ENCODE measurements at regions not wholly inside any gene's neighbourhood (a gene's known extent, or its start where the extent isn't known, plus 50 kb on each side); places are given as distances from the start of the nearest gene placed in this dataset.

DNA sequence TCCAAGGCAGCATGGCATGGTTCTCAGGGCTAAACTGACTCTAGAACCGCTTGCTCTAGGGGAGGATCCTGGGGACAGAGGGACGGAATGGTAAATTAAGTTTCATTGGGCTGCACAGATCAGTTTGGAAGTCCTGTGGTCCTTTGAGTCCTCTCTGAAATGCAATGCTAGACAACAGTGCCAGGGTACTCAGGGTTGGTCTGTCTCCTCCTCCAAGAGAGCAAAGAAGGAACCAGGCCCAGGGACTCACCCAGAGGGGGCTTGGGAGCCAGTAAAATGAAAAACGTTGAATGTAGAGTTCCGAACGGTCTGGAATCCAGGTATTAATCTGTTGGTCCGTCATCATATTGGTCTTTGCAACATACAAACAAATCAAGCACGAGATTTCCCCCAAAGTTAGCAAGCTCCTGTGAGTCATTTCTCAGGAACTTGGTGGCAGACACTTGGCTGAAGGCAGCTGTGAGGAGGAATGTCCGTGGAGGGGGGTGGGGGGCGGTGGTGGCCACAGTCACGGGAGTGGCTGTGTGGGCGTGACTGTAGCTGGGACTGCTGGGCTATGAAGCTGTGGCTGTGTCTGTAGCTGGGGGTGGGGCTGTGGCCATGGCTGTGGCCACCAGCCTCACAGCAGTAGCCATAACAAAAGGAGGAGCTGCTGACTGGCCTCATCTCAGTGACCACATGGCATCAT lies 361.0 kb downstream of the SHQ1 start:
- DNase-seq: peak; percentile 74

DNA sequence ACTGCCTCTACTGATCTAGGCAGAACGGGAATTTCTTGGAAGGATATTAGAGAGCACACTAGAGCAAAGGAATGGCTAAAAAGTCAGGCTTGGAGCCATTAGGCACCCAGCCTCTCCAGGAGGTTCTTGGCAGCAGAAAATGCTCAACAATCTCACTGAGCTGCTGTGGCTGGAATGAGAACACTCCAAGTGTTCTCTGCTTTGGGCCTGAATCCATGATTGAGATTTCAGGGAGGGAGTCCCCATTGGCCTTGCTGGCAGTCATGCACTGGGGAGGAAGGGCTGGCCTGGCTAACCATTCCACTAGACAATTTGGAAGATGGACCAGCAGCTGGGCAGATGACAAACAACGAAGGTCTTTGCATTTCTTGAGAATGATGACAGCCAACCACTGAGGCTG lies 362.6 kb downstream of the SHQ1 start:
- no peak for DNase-seq

DNA sequence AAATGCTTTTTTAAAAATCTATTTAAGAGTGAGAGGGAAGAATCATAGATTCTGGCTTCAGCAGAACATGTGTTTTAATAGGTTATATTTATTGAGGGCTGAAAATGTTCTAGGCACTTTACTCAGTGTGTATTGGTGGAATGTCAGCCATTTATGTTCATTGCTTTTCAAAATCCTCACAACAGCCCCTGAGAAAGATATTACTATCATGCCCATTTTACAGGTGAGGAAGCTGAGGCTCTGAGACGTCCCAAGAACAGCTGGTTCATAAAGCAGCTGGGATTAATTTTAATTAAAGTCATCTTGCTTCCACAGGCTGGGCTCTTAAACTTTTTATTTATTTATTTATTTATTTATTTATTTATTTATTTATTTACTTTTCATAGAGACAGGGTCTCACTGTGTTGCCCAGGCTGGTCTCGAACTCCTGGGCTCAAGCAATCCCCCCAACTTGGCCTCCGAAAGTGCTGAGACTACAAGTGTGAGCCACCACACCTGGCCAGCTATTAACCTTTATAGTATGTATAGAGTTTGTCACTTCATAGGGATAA lies 364.6 kb downstream of the SHQ1 start:
- no peak for DNase-seq

DNA sequence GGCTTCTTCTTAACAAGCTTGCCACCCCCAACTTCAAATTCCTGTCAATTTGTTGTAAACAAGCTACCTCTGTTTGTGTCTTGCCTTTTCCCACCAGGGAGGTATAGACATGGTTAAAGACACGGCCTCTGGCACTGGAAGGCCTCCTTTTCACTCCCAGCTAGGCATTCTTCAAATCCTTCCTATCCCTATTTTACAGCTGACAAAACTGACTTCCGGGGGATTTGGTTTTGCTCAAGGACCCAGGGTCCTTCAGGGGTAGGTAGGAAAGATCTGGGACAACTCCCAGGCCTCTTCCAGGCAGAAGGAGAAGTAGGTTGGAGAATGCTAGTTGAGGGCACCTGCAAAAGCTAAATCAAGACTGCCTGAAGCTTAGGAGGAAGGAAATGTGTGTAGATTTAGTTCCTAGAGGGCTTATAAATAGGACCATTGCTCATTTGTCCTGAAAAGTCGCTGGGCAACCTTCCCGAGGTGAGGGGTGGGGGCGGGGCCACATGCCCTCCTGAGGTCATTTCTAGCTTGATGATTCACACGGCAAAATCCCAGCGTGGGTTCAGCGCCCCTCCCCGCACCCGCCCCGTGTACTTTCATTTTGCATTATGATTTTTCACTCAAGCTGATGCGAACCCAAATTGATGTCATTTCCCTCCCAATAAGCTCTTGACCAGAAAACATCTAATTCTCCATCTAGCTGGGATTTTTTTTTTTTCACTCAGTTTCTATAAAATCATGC lies 365.5 kb downstream of the SHQ1 start:
- DNase-seq: peak; percentile 74

DNA sequence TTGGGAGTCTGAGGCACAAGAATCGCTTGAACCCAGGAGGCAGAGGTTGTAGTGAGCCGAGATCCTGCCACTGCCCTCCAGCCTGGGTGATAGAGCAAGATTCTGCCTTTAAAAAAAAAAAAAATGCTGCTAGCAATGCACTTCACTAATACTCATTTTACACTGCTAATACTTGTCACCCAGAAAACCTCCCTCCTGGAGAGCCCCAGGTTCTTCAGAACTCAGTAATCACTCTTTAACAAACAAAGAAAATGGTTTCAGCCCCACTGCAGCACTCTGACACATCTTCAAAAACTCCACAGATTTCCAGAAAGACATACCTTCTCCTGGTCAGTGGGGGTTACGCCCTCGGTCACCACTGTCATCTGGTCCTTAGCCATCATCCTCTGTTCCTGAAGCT lies 366.7 kb downstream of the SHQ1 start:
- DNase-seq: no peak

DNA sequence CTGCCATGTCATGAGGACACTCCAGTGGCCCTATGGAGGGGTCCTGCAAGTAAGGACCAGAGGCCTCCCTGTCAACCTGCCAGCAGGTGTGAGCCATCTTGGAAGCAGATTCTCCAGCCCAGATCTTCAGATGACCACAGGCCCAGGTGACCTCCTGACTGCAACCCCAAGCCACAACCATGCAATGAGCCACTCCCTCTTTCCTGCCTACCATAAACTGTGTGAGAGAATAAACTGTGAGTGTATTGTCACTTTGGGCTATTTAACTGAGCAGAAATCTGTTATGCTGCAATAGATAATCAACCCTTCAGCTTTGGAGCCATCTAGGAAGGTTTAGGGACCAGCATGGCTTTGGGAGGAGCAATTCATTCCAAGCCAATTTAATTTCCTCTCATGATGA lies 367.9 kb downstream of the SHQ1 start:
- DNase-seq: no peak

DNA sequence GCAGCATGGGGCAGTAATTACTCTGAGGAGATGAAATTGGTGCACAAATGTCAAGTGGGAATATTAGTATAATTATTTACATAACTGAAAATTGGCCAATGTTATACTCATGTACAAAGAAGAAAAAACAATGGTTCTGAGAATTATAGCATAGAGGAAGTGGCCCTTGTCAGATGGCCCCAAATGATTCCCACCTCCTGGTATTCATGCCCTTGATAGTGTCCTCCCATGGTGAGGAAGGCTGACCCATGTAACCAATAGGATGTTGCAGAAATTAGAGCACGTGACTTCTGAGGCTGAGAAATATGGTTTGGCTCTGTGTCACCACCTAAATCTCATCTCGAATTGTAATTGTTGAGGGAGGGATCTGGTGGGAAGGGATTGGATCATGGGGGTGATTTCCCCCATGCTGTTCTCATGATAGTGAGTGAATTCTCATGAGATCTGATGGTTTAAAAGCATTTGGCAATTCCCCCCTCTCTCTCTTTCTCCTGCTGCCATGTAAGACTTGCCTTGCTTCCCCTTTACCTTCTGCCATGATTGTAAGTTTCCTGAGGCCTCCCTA lies 368.5 kb downstream of the SHQ1 start:
- no peak for DNase-seq

DNA sequence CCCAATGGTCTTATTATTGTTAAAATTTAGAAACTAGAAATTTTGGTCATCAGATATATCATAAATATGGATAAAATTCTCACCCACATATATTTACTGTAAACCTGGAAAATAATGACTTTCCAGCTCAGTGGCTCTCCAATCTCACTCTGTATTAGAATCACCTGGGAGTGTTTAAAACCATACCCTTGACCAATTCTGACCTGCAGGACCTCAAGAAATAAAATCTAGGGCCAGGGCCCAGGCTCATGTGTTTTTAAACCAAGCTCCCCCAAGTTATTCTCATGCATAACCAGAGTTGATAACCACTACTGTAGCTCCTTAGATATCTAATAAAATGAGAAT lies 372.1 kb downstream of the SHQ1 start:
- no peak for DNase-seq

DNA sequence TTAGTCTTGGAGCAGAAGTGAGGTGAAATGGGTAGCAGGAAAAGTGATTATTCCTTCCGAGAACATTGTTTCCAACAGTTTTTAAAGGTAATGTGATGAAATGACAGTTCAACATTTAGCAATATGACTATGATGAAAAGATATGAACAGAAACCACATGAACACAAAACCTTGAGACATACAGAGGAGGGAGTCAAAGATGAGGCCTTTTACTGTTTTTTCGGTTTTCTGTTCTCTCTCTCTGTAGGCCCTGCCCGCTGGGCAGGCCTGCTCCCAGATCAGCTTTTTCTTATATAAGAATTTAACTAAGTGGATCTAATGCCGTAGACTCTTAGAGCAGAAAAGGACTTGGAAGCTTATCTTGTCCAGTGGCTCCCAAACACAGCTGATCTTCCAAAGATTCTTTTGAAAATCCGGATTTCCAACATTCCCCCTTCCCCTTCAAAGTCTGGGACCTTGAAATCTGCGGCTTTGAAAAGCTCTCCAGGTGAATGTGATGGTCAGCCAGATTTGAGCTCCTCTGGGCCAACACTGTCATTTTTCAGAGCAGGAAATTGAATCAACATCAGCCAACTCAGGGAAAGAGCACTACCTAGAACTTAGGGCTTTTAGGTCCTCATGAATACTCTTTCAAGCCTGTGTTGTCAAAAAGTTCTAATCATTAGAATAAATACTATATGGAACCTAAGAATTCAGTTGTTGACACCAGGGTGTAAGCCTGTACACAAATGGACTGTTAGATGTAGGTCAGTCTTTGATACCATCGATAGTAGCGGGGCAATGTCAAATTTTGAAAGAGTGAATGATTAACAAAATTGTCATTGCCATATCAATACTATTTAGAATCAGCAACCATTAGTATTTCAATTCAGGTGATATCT lies 372.7 kb downstream of the SHQ1 start:
- no peak for DNase-seq

DNA sequence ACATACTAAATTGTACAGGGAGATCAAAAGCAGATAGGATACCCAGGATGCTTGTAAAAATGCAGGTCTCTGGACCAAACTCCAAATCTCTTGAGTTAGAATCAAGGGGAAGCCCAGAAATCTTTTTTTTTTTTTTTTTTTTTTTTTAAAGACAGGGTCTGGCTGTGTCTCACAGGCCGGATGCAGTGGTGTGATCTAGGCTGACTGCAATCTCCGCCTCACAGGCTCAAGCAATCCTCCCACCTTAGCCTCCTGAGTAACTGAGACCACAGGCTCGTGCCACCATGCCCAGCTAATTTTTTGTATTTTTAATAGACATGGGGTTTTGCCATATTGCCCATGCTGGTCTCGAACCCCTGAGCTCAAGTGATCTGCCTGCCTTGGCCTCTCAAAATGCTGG lies 373.5 kb downstream of the SHQ1 start:
- DNase-seq: no peak

DNA sequence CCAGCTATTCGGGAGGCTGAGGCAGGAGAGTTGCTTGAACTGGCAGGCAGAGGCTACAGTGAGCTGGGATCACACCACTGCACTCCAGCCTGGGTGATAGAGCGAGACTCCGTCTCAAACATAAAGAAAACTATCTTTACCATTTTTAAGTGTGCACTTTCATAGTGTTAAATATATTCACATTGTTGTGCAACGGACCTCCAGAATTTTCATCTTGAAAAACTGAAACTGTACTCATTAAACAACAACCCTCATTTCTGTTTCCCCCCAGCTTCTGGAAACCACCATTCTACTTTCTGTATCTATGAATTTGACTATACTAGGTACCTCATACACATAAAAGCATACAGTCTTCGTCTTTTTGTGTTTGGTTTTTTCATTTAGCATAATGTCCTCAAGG lies 375.1 kb downstream of the SHQ1 start:
- no peak for DNase-seq

DNA sequence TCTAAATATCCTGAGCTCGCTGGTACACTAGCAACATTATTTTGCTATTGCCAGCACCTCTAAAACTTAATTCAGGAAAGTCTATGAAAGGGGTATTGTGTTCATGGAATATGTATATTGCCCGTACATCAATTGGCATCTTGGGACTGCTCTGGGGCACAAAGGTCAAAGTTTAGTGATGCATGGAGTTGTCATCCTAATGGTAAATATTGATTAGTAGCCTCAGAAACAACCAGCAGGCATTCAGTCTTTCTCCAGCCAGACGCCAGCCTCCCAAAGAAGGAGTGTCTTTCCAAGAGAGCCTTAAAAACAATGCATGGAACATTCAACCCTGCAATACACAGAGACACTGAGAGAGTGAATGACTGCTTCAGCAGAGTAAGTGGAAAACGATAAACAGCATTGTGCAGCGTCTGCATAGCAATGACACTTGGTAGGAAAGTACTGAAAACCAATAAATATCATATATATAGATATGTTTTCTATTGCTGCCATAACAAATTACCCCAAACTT lies 377.3 kb downstream of the SHQ1 start:
- no peak for DNase-seq

DNA sequence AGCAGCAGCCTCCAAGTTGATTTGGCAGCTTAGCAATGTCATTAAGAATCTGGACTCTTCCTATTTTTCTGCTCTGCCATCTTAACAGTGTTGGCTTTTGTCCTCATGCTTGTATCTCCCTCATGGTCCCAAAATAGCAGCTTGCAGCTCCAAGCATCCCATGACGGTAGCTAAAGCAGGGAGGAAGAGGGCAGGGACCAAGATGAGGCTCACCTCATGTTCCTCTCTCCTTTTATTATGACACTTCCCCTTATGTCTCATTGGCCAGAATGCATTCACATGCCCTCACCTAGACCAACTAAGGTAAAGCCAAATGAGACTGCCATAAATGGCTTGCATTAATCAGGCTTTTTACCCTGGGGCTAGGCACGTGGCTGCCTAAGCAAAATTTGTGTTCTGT lies 382.4 kb downstream of the SHQ1 start:
- DNase-seq: no peak

DNA sequence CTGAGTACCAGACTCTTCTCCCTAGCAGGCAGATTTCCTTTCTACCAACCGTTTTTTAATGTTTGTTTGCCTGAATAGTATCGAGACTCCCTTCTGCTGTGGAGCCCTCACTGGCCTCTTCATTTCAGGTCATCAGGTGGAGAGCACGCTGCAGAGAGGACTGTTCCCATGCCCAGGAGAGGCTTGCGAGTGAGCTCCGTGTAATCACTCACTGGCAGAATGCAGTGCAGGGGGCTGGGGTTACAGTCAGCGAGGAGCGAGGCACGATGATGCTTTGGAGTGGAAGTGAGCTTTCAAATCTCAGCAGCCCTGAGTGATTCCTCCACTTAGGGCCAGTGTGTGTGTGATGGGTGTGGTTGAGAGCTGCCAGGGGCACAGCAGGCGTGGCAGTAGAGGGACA lies 385.2 kb downstream of the SHQ1 start:
- no peak for DNase-seq

DNA sequence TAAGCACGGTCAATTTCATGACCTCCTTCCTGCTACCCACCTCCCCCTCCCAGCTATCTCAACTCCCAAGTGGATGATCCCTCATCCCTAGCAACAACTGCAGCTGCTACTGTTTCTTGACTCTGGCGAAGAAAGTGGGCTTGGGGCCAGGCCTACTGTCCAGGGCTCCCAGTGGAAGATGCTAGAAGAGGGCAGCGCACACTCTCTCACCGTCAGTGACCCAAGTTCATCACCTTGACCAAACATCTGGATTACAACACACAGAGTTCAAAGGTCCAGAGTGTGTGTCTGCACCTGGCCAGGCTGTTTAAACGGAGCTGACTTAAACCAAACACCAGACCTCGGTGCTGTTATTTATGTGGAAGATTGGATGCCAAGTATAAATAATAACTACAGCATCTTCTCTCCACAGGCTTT lies 385.6 kb downstream of the SHQ1 start:
- no peak for DNase-seq

DNA sequence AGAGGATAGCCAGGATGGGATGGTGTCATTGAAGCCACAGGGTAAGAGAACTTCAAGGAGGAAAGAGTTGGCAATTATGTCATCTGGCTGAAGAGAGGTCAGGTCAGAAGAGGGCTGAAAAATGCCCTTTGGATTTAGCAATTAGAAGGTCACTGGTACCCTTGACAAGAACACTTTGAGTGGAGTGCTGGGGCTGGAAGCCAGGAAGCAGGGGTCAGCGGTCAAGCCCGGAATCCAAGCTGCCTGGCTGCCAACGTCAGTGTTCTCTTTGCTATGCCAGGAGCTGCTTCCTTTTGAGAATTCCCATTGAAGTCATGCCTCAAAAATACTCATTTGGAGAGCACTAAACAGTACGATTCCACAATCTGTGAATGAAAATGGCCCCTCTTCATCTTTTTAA lies 386.5 kb downstream of the SHQ1 start:
- DNase-seq: no peak

DNA sequence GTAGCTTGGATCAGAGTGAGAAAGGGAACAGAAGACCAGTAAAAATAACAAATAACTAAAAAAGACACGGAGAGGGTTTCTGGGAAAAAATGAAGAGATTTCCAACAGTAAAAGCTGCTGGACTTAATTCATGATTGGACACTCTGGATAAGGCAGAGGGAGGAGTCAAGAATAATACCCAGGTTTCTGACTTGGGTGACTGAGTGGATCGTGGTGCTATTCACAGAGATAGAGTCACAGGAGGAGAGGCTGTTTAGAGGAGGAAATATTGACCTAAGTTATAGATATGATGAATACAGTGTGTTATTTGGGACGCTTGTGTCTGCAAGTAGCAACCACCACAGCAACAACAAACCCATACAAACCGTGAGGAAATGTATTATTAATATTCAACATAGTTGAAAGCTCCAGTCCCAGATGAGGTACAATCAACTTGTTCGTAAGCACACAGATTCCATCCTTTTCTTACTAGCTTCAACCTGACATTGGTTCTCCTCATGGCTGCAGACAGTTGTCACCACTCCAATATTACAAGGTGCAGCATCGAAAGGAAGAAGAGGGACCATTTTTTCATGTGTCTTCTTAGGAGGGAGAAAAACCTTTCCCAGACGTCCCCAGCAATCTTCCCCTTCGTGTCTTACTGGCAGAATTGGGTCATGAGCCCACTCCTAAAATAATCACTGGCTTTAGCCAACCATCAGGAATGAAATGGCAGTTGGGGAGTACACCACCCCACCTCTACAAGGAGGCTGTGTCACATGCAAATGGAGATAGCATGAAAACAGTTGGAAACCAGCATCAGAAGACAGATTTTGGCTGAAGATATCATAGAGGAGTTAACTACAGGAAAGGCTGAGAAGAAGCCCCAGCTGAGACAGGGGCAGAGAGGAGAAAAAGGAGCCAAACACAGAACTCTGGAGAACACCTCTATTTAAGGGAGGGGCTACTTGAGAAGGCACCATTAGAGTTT lies 387.8 kb downstream of the SHQ1 start:
- no peak for DNase-seq

DNA sequence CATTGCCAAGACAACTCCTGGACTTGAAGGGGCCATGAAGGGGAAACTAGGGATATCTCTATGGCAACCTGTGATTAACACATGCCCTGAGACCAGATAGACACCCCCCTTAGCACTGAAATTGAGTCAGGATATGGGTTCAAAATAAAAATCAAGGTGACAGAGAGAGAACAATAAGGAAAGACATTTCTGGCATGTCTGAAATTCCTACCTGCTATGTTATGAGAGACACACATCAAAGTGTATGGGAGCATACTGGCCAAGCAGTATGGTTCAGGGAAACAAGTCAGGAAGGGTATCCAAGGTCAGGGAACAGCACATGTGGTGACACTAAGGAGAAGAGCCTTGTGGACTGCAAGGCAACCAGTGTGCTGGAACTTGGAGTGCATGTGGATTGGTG lies 388.7 kb downstream of the SHQ1 start:
- no peak for DNase-seq

DNA sequence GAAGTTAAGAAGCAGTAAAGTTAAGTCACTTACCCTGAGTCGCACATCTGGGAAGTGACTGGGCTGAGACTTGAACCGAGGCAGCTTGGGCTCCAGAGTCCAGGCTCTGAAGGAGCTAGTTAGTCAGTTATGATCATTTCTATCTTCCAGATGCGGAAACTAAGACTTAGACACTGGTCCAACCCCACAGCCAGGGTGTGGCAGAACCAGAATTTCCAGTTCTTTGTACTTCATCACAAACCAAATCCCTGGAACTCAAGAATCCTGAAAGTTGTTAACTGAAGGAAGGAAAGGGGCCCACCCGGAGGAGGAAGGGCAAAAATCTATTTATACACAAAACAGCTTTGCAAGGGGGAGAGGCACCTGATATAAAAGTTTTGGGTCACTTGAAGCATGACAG lies 389.9 kb downstream of the SHQ1 start:
- no peak for DNase-seq

DNA sequence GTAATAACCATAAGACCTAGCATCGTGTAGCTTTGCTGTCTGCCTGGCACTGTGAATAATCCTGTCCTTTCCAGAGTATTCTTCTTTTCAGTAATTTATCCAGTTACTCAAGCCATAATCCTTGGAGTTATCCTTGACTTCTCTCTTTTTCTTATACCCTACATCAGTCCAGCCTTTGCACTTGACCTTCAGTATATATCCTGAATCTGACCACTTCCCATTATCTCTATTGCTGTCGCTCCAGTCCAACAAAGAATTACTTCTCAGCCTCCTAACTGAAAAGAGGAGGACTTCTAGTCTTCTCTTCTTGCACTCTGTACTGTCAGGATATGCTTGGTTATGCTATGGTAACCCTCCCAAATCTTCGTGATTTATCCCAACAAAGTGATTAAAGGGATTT lies 393.8 kb downstream of the SHQ1 start:
- no peak for DNase-seq

DNA sequence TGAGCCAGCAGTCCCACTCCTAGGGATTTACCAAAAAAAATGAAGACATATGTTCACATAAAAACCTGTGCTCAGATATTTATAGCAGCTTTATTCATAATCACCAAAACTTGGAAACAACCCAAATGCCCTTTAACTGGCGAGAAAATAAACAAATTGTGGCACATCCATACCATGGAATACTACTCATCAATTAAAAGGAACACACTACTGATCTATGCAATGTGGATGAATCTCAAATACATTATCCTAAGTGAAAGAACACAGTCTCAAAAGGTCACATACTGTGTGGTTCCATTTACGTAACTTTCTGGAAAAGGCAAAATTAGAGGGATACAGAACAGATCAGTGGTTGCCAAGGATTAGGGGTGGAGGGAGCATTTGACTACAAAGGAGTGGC lies 394.5 kb downstream of the SHQ1 start:
- no peak for DNase-seq

DNA sequence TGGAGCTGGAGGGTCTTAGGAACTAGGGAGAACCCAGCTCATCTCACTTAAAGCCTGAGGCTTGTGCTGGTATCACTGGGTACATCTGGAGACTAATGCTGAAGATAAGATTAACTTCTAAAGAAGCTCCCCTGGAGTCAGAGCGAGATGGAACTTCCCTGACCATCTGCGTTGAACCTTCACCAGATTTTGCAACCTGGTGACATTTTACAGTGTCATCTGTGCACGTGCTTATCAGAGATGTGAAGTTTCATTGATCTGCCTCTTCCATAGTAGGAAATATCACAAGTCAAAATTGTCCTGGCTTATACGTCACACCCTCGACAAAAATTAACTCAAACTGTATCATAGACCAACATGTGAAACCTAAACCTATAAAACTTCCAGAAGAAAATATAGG lies 395.5 kb downstream of the SHQ1 start:
- DNase-seq: no peak

Measured in kidney glomerular epithelial cell (primary cell).